Vagina (tissue), 2 donors: ENCODE measurements at regions not wholly inside any gene's neighbourhood (a gene's known extent, or its start where the extent isn't known, plus 50 kb on each side); places are given as distances from the start of the nearest gene placed in this dataset.

Experiments used
- DNase-seq, 2 donors: peaks; one replicate each; pipeline ENCODE4 v3.0.0-alpha.2; 2017; ENCODE audit errors: extremely low spot score in 2 of 2
- H3K27ac ChIP-seq: fragments of 200-600 bp; sonication (generic); one replicate; pipeline ENCODE4 v1.5.1; 2019
- H3K27me3 ChIP-seq: fragments of 200-600 bp; sonication (generic); one replicate; pipeline ENCODE4 v1.5.1; 2019
- H3K36me3 ChIP-seq, 2 donors: fragments of 200-600 bp; sonication (generic); one replicate each; pipeline ENCODE4 v1.5.1; 2017 to 2019
- H3K4me1 ChIP-seq: fragments of 200-600 bp; sonication (generic); one replicate; pipeline ENCODE4 v1.5.1; 2019
- H3K4me3 ChIP-seq, 2 donors: fragments of 200-600 bp; sonication (generic); 1 replicate in 1 of 2; 2 replicates in 1 of 2; pipeline ENCODE4 v1.5.1; 2016 to 2019
- H3K9me3 ChIP-seq: fragments of 200-600 bp; sonication (generic); one replicate; pipeline ENCODE4 v1.5.1; 2019
- CTCF ChIP-seq, 3 experiments: fragments of 450-650 bp in 2 of 3; fragments of 200-600 bp in 1 of 3; sonication (generic) in 1 of 3; IDR thresholded peaks; one replicate each; pipeline ENCODE4 v1.5.1; 2017 to 2019; ENCODE audit warnings: antibody characterized with exemption in 3 of 3, mild to moderate bottlenecking in 2 of 3, moderate library complexity in 2 of 3
- POLR2A ChIP-seq, 2 donors: fragments of 450-650 bp; IDR thresholded peaks; one replicate each; pipeline ENCODE4 v1.6.1; 2017; ENCODE audit warnings: antibody characterized with exemption in 2 of 2, mild to moderate bottlenecking in 2 of 2, moderate library complexity in 2 of 2
- POLR2AphosphoS5 ChIP-seq, 2 donors: sonication (generic); formaldehyde crosslinking; IDR thresholded peaks; one replicate each; pipeline ENCODE4 v1.9.0; 2017; ENCODE audit warnings: antibody characterized with exemption in 2 of 2, mild to moderate bottlenecking in 2 of 2, low read depth in 1 of 2; ENCODE audit not compliant: insufficient read depth in 1 of 2
- intact Hi-C: fragments of 100-400 bp; cut with DNase I; formaldehyde crosslinking; loops from one replicate; pipeline ENCODE4 v1.15.1; 2023

- intact Hi-C loops = no loop called here
- Histone ChIP-seq H3K9me3 (no peaks in the 10 kb centered on the region), H3K27ac (no peak overlapping the region), H3K27me3 (no peaks in the 10 kb centered on the region), H3K4me3 (no peak overlapping the region), H3K4me1 (no peaks in the 10 kb centered on the region), H3K36me3 (no peaks in the 10 kb centered on the region)
- no peak for TF ChIP-seq CTCF (IDR thresholded peaks at IDR 0.05)
- no peak for TF ChIP-seq POLR2AphosphoS5 (IDR thresholded peaks at IDR 0.05; ENCODE audit: insufficient read depth in 1 of 2, low read depth in 1 of 2)
- TF ChIP-seq POLR2A (IDR thresholded peaks at IDR 0.05) = no peak
- no peak for DNase-seq
Measured at GRCh38 chr12:116642683-116643082, 83.5 kb downstream of the MAP1LC3B2 start.

- Histone ChIP-seq H3K27ac (no peak overlapping the region), H3K4me3 (no peak overlapping the region), H3K36me3 (no peaks in the 10 kb centered on the region), H3K27me3 (no peaks in the 10 kb centered on the region), H3K9me3 (no peaks in the 10 kb centered on the region), H3K4me1 (no peaks in the 10 kb centered on the region)
- TF ChIP-seq CTCF (IDR thresholded peaks at IDR 0.05) (no peak), POLR2A (IDR thresholded peaks at IDR 0.05) (no peak), POLR2AphosphoS5 (IDR thresholded peaks at IDR 0.05; ENCODE audit: insufficient read depth in 1 of 2, low read depth in 1 of 2) (no peak)
- DNase-seq = no peak
- intact Hi-C loops = no loop called here
Measured at GRCh38 chr12:116642106-116642505, 82.9 kb downstream of the MAP1LC3B2 start.

- no peaks in the 10 kb centered on the region for H3K27me3 ChIP-seq
- TF ChIP-seq CTCF (IDR thresholded peaks at IDR 0.05) (no peak), POLR2AphosphoS5 (IDR thresholded peaks at IDR 0.05; ENCODE audit: insufficient read depth in 1 of 2, low read depth in 1 of 2) (no peak), POLR2A (IDR thresholded peaks at IDR 0.05) (no peak)
- no peak for DNase-seq
- intact Hi-C loops = no loop called here
- no peaks in the 10 kb centered on the region for H3K36me3 ChIP-seq
- H3K9me3 ChIP-seq = no peaks in the 10 kb centered on the region
- H3K4me3 ChIP-seq = no peak overlapping the region
- no peak overlapping the region for H3K27ac ChIP-seq
- no peaks in the 10 kb centered on the region for H3K4me1 ChIP-seq
Measured at GRCh38 chr12:116640281-116640680, 81.1 kb downstream of the MAP1LC3B2 start.

GRCh38 chr12:116639765-116640164 is 80.6 kb downstream of the MAP1LC3B2 start:
- Histone ChIP-seq H3K4me3 (no peak overlapping the region), H3K9me3 (no peaks in the 10 kb centered on the region), H3K4me1 (no peaks in the 10 kb centered on the region), H3K36me3 (no peaks in the 10 kb centered on the region), H3K27me3 (no peaks in the 10 kb centered on the region), H3K27ac (no peak overlapping the region)
- no peak for DNase-seq
- TF ChIP-seq CTCF (IDR thresholded peaks at IDR 0.05) = no peak
- no peak for TF ChIP-seq POLR2A (IDR thresholded peaks at IDR 0.05)
- TF ChIP-seq POLR2AphosphoS5 (IDR thresholded peaks at IDR 0.05; ENCODE audit: insufficient read depth in 1 of 2, low read depth in 1 of 2) = no peak
- intact Hi-C loops = no loop called here

GRCh38 chr12:116638376-116638775 is 79.2 kb downstream of the MAP1LC3B2 start:
- Histone ChIP-seq H3K27me3 (no peaks in the 10 kb centered on the region), H3K9me3 (no peaks in the 10 kb centered on the region), H3K36me3 (no peaks in the 10 kb centered on the region), H3K27ac (no peak overlapping the region), H3K4me3 (no peak overlapping the region), H3K4me1 (no peaks in the 10 kb centered on the region)
- intact Hi-C loops = no loop called here
- no peak for TF ChIP-seq POLR2AphosphoS5 (IDR thresholded peaks at IDR 0.05; ENCODE audit: insufficient read depth in 1 of 2, low read depth in 1 of 2)
- TF ChIP-seq CTCF (IDR thresholded peaks at IDR 0.05) = no peak
- no peak for TF ChIP-seq POLR2A (IDR thresholded peaks at IDR 0.05)
- DNase-seq = no peak
